ENCODE measurements at regions not wholly inside any gene's neighbourhood (a gene's known extent, or its start where the extent isn't known, plus 50 kb on each side); places are given as distances from the start of the nearest gene placed in this dataset.

DNA sequence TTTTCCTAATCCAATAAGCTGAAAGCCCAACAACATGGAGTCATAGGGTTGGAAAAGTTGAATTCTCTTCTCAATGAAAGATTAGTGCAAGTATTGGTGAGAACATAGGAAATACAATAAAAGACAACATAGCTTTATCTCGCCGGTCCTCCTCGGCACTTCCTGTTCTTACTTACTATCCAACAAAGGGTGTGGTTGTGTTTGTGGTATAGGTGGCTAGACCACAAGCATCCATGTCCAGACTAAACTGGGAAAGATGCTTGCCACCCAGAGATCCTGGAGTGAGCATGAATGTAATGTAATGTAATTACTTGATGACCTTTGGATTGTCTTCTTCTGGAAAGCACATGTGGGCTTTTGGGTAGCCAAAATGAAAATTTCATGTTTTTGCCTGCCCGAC lies 223.8 kb downstream of the CPE start:
- TF ChIP-seq, protein P1, sequence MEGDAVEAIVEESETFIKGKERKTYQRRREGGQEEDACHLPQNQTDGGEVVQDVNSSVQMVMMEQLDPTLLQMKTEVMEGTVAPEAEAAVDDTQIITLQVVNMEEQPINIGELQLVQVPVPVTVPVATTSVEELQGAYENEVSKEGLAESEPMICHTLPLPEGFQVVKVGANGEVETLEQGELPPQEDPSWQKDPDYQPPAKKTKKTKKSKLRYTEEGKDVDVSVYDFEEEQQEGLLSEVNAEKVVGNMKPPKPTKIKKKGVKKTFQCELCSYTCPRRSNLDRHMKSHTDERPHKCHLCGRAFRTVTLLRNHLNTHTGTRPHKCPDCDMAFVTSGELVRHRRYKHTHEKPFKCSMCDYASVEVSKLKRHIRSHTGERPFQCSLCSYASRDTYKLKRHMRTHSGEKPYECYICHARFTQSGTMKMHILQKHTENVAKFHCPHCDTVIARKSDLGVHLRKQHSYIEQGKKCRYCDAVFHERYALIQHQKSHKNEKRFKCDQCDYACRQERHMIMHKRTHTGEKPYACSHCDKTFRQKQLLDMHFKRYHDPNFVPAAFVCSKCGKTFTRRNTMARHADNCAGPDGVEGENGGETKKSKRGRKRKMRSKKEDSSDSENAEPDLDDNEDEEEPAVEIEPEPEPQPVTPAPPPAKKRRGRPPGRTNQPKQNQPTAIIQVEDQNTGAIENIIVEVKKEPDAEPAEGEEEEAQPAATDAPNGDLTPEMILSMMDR (IDR thresholded peaks at IDR 0.05; ENCODE audit: low read length) = no peak
- no peak for TF ChIP-seq EZH2 (IDR thresholded peaks at IDR 0.05; ENCODE audit: borderline replicate concordance, low read length)
